ENCODE measurements at regions not wholly inside any gene's neighbourhood (a gene's known extent, or its start where the extent isn't known, plus 50 kb on each side); places are given as distances from the start of the nearest gene placed in this dataset.

DNA sequence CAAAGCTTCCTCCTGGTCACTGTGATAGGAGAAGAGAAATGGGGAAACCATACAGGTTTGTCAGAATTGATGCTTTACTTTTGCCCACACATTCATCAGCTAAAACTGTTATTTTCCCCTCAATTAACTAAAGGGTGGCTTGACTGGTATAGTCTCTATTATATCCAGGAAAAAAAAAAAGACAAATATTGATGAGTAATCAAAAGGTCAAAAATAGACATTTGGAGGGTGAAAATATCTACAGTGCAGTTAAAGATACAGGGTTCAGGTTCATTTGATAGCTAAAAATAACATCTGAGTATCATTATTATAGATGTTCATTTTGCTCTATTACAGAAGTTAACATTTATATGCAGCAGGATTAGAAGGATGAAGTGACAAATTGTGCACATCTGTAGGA, 577.6 kb upstream of the FAM98A start:
- TF ChIP-seq, protein P1, sequence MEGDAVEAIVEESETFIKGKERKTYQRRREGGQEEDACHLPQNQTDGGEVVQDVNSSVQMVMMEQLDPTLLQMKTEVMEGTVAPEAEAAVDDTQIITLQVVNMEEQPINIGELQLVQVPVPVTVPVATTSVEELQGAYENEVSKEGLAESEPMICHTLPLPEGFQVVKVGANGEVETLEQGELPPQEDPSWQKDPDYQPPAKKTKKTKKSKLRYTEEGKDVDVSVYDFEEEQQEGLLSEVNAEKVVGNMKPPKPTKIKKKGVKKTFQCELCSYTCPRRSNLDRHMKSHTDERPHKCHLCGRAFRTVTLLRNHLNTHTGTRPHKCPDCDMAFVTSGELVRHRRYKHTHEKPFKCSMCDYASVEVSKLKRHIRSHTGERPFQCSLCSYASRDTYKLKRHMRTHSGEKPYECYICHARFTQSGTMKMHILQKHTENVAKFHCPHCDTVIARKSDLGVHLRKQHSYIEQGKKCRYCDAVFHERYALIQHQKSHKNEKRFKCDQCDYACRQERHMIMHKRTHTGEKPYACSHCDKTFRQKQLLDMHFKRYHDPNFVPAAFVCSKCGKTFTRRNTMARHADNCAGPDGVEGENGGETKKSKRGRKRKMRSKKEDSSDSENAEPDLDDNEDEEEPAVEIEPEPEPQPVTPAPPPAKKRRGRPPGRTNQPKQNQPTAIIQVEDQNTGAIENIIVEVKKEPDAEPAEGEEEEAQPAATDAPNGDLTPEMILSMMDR (IDR thresholded peaks at IDR 0.05; ENCODE audit: insufficient read depth, low read length, poor library complexity, severe bottlenecking): no peak
- Histone ChIP-seq H3K27me3 (replicated peaks; ENCODE audit: control insufficient read depth, insufficient read depth, low read length) (no peaks in the 10 kb centered on the region), H3K4me3 (replicated peaks; ENCODE audit: low read depth, low read length) (no peak overlapping the region), H3K36me3 (ENCODE audit: control insufficient read depth, insufficient read depth, low read length) (no peaks in the 10 kb centered on the region)
- no peak for DNase-seq (ENCODE audit: extremely low read depth, insufficient read length)

DNA sequence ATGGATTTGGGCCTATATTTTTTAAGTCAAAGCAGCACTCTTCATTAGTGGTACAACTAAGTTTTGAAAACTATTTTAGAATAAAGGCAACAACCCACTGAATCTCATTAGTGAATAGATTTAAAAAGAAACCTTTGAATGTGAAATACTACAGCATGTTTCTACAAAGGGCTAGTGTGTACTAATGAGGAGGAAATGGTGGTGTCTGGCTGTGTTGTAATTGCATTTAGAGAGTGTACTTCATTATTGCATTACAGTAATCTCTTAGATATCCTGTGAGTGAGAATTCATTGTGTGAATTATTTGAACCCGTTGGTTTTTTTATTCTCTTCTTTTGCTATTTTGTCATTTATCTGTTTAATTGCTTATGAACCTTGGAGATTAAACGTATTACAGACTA, 575.4 kb upstream of the FAM98A start:
- DNase-seq (ENCODE audit: extremely low read depth, insufficient read length): no peak
- Histone ChIP-seq H3K27me3 (replicated peaks; ENCODE audit: control insufficient read depth, insufficient read depth, low read length) (no peaks in the 10 kb centered on the region), H3K4me3 (replicated peaks; ENCODE audit: low read depth, low read length) (no peak overlapping the region), H3K36me3 (ENCODE audit: control insufficient read depth, insufficient read depth, low read length) (no peaks in the 10 kb centered on the region)
- TF ChIP-seq, protein P1 (IDR thresholded peaks at IDR 0.05; ENCODE audit: insufficient read depth, low read length, poor library complexity, severe bottlenecking): no peak

DNA sequence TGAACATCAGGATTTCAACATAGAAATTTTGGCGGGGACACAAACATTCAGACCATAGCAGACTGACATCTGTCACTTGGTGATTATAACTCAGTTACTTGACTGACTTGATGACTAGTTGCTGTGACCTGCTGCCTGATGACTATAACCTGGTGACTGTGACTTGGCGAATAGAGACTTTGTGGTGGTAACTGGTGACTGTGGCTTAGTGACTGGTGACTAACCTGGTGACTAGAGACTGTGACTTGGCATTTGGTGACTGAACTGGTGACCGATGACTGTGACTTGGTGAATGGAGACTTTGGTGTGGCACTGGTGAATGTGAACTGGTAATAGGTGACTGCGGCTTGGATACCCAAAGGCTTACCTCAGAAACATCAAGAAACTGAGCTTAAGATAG, 563.1 kb upstream of the FAM98A start:
- Histone ChIP-seq H3K4me3 (replicated peaks; ENCODE audit: low read depth, low read length) (no peak overlapping the region), H3K36me3 (ENCODE audit: control insufficient read depth, insufficient read depth, low read length) (no peaks in the 10 kb centered on the region), H3K27me3 (replicated peaks; ENCODE audit: control insufficient read depth, insufficient read depth, low read length) (no peaks in the 10 kb centered on the region)
- TF ChIP-seq, protein P1 (IDR thresholded peaks at IDR 0.05; ENCODE audit: insufficient read depth, low read length, poor library complexity, severe bottlenecking): no peak
- DNase-seq (ENCODE audit: extremely low read depth, insufficient read length): no peak

DNA sequence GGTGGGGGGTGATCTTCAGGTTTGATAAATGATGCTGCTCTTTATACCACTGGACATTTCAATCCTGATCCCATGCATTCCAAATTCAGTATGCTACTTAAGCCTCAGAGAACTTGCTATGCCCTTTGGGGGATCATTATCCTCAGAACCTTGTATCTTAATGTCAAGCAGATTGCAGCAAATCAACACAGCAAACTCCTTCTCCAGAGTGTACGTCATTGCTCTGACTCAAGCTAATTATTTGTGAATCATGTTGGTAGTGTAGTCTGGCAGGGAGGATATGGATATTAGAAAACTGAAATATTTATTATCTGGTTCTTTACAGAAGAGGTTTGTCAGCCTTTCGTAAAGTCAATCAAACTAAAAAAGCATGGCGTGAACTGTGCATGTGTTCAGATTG, 562.5 kb upstream of the FAM98A start:
- no peak overlapping the region for H3K4me3 ChIP-seq (replicated peaks; ENCODE audit: low read depth, low read length)
- H3K27me3 ChIP-seq (replicated peaks; ENCODE audit: control insufficient read depth, insufficient read depth, low read length): no peaks in the 10 kb centered on the region
- TF ChIP-seq, protein P1 (IDR thresholded peaks at IDR 0.05; ENCODE audit: insufficient read depth, low read length, poor library complexity, severe bottlenecking): no peak
- H3K36me3 ChIP-seq (ENCODE audit: control insufficient read depth, insufficient read depth, low read length): no peaks in the 10 kb centered on the region
- DNase-seq (ENCODE audit: extremely low read depth, insufficient read length): no peak

DNA sequence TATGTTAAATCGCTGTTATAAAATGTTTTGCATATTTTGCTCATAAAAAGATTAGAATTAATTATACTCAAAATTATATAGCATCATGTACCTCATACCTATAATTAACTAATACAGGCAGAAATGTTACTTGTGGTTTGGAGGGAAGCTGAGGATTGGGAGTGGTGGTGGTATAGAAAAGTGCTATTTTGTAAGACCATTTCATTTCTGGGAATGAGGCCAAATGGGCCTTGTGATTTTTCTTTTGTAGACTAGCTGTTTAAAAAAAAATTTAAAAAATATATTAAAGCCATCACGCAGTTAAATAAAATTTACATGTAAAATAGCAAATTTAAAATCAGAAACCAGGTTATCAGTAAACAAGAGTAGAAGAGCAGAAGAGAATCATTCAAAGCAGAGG, 560.8 kb upstream of the FAM98A start:
- Histone ChIP-seq H3K36me3 (ENCODE audit: control insufficient read depth, insufficient read depth, low read length) (no peaks in the 10 kb centered on the region), H3K4me3 (replicated peaks; ENCODE audit: low read depth, low read length) (no peak overlapping the region), H3K27me3 (replicated peaks; ENCODE audit: control insufficient read depth, insufficient read depth, low read length) (no peaks in the 10 kb centered on the region)
- no peak for DNase-seq (ENCODE audit: extremely low read depth, insufficient read length)
- TF ChIP-seq, protein P1 (IDR thresholded peaks at IDR 0.05; ENCODE audit: insufficient read depth, low read length, poor library complexity, severe bottlenecking): no peak

DNA sequence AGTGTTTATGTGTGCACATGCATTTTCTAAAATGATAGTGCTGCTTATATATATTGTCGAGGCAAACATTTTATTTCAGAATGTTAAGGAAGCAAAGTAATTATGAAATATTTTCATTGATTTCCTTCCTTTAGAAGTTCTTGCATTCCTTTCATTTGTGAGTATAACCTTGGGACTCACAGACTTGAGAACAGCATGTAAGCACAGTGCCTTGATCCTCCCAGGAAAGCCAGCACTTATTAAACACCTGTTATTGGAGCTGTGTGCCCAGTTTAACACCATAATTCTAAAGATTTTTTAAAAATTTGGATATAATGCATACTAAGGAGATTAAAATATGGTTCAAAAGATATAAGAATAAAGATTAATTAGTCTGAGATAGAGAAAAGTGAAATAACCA, 554.4 kb upstream of the FAM98A start:
- TF ChIP-seq, protein P1 (IDR thresholded peaks at IDR 0.05; ENCODE audit: insufficient read depth, low read length, poor library complexity, severe bottlenecking): no peak
- Histone ChIP-seq H3K4me3 (replicated peaks; ENCODE audit: low read depth, low read length) (no peak overlapping the region), H3K27me3 (replicated peaks; ENCODE audit: control insufficient read depth, insufficient read depth, low read length) (no peaks in the 10 kb centered on the region), H3K36me3 (ENCODE audit: control insufficient read depth, insufficient read depth, low read length) (no peaks in the 10 kb centered on the region)
- DNase-seq (ENCODE audit: extremely low read depth, insufficient read length): no peak

Data from GM06990 (cell line).